Activated gamma-delta T cell (primary cell): ENCODE measurements at regions not wholly inside any gene's neighbourhood (a gene's known extent, or its start where the extent isn't known, plus 50 kb on each side); places are given as distances from the start of the nearest gene placed in this dataset.
"Not testable (repeated sequence)": the region's sequence is repeated elsewhere in the genome, so short reads cannot be mapped to it uniquely, and the experiment has no call there.

Experiments
- DNase-seq: peaks from one replicate; lab custom pipeline; 2025; lab: John Stamatoyannopoulos, UW

DNA sequence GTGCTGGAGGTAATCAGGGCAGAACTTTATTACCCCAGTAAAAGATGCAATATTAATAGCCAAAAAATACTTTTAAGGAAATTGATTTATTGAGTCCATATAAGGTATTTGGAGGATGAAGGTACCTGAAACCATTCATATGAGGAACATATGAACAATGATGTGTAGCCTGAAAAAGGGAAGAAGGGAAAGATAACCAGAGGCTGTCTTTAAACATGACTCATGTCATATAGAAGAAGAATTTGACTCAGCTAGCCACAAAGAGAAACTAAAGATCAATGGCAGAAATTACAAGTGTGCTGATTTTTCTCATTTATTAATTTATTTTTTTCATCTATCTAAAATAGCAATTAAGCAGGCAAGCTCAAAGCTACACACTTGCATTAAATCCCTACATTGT, 136.2 kb upstream of the DUSP10 start:
- no peak for DNase-seq

DNA sequence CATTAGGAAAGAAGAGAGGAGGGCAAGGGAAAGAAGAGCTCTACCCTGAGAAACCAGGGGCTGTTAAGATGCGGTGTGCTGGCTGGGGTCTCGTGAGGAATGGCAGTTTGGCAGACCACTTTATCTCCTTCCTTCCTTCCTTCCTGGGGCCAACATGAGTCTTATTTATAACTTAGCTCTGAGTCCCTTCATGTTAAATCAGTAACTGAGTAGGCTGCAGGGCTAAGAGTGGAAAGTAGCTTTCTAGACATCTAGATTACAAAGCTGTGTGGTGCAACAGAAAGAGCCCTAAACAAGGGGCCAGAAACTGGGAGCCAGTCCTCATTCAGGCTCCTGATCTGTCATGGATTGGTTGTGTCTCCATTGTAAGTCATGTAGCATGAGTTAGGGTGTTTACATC, 135.4 kb upstream of the DUSP10 start:
- DNase-seq = no peak

DNA sequence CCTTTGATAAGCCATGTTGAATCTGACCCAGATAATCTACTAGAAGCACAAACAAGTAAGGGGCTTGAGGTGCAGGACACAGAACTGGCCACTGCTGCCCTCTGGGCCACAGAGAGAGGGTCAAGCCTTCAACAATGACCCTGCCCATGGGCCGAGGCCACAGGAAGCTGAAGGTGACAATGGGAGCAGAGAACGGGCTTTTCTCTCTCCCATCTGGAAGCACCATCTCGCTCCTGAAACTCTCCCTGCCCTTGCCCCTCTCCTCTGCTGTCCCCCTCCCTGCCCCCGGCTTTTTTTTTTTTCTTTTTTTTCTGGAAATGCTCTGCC, 133.1 kb upstream of the DUSP10 start:
- DNase-seq = no peak

DNA sequence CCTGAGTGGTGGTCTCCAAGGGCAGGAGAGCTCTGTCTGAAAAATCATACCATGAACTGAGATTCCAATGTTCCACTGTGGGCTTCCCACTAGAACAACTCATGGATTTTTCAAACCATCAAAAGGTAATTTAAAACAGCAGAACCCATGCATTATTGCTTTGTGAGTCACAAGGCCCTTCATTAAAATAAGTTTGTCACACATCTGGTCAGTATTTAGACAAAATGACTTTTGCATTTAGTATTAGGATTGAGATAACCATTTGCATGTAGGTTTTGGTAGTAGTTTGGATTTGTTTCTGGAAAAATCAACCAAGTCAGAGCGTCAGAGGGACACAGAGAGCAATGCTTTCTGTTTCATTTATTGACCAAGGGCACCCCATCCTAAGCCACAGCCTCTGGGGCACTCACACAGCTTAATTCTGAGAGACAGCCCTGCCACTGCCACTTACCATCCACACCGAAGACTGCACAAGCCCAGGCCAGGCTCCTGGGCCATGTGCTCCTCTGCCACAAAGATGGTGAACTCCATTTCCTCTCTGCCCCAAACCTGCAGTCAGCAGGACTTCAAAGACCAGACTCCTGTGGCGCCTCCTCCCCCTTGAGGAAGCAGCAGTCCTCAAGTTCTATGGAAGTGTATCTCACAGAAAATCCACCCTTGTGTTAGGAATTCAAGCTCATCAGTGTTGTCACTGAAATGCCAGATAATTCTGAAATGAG, 132.6 kb upstream of the DUSP10 start:
- DNase-seq = no peak

DNA sequence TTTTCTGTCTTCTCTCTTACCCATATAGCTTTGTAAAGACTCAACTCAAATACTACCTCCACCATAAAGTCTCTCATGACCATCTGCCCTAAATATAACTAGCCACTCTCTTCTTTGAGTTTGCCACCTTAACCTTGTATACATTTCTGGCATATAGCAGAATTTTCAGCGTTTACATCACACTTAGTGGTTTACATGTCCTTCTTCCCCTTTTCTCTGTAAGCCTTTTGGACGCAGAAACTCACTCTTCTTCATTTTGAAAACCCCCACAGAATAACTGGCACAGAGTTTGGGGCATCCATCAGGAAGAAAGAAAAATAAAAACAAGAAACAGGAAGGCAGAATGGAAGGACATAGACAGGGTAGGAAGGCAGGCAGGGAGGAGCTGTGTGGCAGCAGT, 131.8 kb upstream of the DUSP10 start:
- no peak for DNase-seq

DNA sequence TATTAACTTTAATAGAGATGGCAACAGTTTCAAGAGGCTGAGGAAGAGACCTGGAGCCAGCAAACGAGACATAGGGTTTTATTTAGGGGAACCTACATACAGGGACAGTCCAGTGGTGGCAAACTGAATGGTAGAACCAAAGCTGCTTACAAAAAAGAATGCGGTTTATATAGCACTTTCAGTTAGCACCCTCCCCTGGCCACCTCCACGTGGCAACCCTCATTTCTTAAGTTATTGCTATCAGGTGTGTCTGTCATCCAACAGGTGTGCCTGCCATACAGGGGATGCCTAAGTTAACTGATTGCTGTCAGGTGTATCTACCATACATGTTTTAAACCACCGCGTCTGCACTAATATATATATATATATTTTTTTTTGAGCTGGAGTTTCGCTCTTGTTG, 129.2 kb upstream of the DUSP10 start:
- DNase-seq = no peak

DNA sequence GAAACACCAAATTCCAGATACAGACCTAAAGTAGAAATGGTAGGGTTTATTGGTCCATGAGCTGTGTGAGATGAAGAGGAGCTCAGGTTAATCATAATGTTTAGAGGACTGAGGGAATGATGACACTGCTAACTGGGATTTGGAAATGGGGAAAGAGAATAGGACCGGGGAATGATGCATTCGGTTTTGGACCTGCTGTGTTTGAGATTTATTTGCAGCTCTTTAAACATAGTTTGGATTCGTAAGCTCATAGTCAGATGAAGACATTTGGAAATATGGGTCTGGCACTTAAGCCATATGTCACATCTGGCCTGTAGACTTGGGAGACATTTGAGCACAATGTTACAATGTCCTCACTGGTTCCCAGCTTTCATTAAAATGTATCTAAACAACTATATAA, 127.9 kb upstream of the DUSP10 start:
- DNase-seq = no peak

DNA sequence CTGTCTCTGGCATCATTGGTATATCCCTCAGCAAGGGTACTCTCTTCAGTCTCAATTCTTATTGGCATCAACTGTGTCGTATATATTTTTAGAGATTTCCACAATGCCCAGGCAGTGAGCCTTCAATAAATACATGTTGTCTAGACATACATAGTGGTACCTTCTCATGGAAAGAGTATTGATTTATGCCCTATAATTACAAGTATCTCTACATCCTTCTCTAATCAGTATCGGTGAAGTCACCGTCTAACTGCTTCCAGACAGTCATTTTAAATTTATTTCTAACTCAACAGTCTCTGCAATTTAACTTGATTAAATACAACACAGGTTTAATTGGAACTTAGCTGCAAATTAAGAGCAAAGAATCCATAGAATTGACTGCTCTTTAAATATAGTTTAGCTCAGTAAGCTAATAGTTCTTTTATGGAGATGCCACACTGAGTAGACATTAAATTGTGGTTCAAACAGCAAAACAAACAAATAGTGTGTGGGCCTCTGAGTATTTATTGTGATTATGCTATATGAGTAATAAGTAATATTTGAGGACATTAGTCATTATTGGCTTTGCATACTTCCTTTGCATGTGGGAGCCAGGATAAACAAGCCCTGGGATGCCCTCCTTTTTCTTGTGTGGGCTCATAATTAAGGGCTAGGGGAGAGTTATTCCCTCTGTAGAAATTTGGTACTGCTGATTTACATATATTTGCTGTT, 126.9 kb upstream of the DUSP10 start:
- no peak for DNase-seq

DNA sequence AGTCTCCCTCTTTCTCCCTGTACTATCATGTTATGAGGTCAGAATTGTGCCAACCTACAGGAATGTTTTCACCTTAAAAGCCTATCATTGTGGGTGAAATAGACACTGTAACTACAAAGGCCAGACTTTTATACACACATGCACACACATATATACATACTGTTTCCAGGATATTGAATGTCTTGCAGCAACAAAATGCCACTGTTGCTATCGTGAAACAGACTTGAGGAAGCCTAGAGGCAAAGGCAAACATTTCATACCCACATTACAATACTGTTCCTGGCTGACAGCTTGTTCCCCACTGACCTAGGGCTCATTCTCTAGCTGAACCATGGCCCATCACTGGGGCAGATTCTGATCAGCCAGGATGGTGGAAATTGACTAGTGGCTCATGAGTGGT, 125.1 kb upstream of the DUSP10 start:
- no peak for DNase-seq

DNA sequence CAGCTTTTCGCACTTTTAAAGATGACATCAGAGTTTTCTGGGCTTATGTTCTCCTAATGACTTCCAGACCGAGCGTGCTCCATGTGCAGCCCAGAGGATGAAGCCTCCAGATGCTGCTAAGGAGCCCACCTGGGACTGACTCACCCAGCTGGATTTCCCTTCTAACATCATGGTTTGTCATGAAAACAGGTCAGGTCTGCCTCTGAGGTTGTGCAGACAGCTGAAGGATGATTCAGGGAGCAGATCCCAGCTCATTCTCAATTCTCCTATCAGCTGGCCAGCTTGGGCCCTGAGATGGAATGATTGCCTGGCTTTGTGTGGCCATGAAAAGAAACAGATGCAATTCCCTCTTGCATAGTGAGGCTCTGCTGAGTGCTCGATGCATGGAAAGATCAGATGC, 123.9 kb upstream of the DUSP10 start:
- no peak for DNase-seq

DNA sequence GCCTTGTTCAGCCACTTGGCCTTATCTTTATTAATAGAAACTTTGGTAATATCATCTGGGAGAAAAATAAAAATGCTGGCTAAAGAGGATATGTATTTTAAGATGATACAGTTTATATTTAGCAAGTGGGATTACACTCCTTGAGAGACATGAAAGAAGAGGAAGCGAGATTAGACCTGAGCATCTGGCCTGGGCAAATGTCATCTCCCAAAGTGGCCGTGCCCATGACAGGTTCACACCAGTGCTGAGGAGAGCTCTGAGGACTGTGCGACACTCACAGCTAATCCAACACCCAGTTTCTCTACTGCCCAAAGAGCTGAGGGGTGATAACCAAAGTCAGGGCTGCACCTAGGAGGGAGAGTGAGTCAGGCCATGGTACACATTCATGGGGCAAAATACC, 121.7 kb upstream of the DUSP10 start:
- no peak for DNase-seq

DNA sequence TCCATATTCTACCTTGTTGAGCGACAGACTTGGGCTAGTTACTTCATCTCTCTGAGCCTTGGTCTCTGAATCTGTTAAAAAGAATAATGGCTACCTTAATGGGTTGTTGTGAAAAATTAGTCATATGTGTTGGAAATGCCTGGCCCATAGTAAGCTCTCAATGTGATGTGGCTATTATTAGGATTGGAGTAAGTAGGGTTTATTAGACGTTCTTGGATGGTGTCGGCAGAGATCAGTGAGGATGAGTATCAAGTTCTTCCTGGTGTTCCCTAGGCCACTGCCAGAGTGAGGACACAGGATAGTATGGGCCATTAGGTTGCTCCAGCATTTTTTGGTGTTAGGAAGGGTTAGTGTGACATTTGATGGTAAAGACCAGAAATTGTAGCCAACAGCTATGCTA, 121.1 kb upstream of the DUSP10 start:
- no peak for DNase-seq

DNA sequence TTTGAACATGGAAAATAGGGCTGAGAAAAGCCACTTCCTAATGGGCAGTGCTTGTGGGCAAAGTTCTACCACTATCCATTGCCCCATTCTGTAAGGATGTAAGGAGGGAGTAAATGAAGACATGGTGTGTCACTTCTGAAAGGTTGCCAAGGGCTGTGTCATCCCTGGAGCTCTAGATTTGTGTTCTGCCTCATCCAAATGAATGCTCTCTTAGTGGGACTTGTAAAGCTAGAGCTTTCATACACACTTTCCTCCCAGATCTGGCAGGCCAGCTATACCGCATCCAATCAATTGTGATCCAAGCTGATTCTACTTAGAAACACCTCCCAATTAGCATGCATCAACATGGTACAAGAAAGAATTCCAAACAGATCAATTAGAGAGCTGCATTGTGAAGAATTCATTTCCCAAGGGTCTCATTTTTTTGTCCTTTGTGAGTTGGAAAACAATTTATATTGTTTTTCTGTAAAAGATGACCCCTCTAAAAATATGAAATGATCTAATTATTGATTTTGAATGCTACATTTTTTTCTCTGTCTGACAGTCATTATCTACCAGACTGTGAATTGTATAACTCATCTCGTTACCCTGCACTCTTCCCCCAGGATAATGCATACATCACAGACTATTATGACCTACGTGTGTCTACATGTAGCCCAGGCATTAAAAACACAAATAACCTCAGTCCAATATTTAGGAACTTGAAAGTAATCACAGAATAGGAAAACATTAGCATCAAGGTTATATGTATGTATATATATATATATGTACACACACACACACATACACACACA, 117.1 kb upstream of the DUSP10 start:
- DNase-seq = no peak

DNA sequence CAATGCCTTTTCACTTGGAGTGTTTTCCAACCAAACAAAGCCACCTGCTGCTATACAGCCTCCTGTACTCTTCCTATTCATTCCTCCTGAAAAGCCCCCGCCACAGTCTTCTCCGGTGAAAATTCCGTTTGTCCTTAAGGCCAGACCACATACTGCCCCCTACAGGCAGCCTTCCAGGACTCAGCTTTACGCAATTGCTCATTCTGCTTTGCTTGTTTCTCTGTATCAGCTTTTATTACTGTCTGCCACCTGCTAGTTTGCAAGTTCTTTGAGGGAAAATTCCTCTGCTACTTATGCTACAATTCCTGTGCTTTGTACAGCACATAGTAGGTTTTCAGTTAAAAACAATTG, 115.2 kb upstream of the DUSP10 start:
- not testable (repeated sequence) for DNase-seq

DNA sequence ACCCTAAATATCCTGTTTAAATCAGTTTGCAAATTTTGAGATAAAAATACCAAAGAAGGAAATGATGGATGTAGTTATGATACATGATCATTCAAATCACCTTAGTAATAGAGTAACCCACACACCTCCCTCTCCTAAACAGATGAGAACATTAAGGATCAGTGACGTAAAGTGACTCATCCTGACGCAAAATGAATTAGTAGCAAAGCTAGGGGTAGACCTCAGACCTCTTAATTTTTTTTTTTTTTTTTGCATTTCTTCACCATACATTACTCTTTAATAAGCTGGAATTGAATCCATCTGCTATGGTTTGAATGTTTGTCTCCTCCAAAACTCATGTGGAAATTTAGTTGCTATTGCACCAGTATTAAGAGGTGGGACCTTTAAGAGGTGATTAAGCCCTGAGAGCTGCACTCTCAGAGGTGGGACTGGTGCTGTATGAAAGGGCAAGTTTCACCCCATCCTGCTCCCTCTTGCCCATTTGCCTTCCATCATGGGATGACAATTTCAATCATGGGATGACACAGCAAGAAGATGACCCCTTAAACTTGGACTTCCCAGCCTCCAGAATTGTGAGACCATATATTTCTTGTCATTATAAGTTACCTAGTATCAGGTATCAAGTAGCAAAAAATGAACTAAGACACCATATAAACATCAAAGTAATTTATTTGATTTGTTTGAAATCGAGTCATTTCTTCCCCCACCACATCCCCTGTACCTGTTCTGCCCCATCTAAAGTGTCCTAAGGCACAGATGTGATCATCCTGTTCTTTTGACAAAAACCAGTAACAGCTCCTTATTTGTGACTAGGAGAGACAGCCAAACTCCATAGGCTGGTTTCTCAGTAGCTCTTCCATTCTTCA, 114.6 kb upstream of the DUSP10 start:
- no peak for DNase-seq

DNA sequence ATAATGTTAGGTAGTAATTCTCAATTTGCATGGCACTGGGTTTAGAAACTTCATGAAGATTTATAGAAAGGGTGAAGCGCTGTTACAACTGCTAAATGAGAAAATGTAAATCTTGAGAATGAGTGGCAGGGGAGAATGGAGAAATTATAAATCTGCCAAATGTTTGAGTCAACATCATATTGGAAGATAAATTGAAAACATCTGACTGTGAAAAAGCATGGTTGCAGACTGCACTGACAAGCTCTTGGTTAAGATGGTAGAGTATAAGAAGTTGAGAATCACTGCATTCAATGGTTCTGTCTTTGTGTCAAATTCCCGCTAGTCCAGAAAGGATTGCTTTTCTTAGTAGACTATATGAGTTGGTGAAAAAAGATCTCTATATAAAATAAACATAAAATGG, 113.3 kb upstream of the DUSP10 start:
- no peak for DNase-seq

DNA sequence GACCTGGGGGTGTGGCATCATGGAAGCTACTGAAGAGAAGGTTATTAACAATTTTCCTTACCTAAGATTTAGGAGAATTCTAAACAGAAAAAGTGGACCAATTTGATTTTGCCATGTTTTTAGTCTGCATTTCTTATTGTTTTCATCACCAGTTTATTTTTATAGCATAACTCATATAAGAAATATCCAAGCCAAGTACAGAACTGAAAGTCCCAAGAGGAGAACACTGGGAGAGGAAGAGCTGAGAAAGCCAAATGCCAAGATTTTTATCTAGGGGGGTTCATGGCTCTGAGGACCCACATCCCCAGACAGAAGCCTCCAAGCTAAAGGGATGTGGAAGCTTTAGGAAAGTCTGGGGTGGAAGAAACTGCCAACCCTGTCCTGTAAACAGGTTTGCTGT, 109.4 kb upstream of the DUSP10 start:
- DNase-seq = no peak

DNA sequence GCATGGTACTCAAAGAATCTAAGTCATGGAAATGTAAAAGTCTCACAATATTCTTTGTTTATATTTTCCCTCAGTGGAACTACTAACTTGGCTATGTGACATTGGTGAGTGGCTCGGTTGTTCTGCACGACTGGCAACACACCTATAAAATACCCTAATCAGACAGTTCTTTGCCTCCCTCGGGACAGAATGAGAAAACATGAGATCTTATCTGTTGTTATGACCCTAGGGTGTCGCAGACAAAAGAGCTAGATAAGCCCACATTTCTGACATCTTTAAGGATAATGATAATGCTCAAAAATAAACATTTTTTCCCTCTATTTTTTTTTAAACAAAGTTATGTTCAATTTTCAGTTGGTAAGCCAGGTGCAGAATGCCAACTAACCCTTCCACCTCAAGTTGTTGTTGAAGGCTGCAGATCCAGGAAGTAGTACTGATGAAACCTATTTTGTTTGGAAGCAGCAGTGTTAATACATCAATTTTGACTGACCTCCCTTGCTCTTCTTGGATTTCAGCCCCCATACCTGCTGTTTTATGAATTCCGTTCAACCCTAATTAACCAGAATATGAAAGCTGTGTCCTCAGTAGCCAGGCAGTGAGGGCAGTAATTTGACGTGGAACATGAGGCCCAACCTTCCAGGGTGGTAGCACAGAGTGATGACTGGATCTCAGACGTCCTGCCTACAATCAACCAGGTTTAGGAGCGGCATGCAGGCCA, 108.7 kb upstream of the DUSP10 start:
- DNase-seq = no peak

DNA sequence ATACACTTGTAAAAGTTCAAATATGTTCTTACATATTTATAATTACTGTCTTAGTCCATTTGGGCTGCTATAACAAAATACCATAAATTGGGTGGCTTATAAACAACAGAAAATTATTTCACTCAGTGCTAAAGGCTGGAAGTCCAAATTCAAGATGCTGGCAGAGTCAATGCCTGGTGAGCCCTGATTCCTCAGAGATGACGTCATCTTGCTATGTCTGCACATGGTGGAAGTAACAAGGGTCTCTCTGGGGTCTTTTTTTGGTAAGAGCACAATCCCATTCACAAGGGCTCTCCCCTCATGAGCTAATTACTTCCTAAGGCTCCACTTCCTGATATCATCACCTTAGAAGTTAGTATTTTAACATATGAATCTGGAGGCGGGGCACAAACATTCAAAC, 108.0 kb upstream of the DUSP10 start:
- no peak for DNase-seq

DNA sequence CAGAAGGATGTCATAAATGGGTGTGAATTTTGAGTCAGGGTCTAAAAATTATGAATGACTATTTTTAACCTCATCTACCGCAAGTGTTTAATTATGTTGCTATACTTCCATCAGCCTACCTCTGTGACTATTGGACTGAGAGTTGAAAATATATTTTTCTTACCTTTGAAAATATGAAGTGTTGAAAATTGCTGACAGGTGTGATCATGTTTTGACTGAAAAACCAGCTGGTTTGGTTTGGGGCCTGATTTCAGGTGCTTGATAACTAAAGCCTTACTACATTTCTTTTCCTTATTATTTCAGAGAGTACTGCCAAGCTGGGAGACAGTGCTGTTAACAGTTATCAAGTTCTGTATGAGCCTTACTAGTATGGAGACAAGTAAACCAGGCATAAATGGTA, 107.2 kb upstream of the DUSP10 start:
- DNase-seq = no peak

DNA sequence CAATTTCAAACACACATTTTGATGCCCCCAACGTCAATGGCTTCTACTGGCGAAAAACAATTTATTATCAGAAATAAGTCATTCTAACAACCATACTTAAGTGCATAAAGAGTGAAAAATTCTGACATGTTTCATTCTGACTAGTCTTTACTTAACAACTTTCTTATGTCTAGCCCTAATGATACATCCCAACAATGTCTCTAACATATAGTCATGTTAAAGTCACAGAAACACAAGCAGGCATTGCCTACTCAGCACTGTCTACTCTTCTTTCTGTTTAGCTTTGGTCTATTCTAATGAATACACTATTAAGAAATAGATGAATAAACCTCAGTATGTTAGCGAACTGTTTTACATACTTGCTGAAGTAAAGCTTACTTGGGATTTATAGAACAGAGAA, 105.8 kb upstream of the DUSP10 start:
- DNase-seq = no peak
